PC-9 (cell line): ENCODE measurements at regions not wholly inside any gene's neighbourhood (a gene's known extent, or its start where the extent isn't known, plus 50 kb on each side); places are given as distances from the start of the nearest gene placed in this dataset.

ENCODE experiments used
- CTCF ChIP-seq: fragments of 200-600 bp; sonication (generic); conservative IDR thresholded peaks from 2 replicates; pipeline ENCODE4 v1.6.1; 2017; ENCODE audit warnings: mixed run types, antibody characterized with exemption, mild to moderate bottlenecking, moderate library complexity
- EZH2 ChIP-seq: fragments of 200-600 bp; sonication (generic); IDR thresholded peaks from 2 replicates; pipeline ENCODE4 v1.8.0; 2017; ENCODE audit warnings: antibody characterized with exemption, low read depth

DNA sequence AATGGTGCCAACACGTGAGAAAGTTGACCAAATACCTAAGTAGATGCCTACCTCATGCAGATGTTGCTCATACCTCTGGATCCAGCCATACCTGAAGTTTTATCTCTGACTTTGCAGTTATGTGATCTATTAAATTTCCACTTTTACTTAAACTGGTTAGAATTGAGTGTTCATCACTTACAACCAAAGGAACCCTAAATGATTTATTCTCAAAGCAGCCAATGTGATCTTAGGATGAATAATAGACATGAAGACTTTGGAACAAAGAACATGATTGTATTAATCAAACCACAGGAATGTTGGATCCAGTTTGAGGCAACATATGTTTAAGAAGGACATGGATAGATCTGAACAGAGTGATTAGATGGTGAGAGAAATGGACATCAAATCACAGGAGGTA is 68.7 kb downstream of the IRX6 start:
- TF ChIP-seq CTCF (no peak), EZH2 (no peak)
